ENCODE measurements at regions not wholly inside any gene's neighbourhood (a gene's known extent, or its start where the extent isn't known, plus 50 kb on each side); places are given as distances from the start of the nearest gene placed in this dataset.
"Not testable (repeated sequence)": the region's sequence is repeated elsewhere in the genome, so short reads cannot be mapped to it uniquely, and the experiment has no call there.

DNA sequence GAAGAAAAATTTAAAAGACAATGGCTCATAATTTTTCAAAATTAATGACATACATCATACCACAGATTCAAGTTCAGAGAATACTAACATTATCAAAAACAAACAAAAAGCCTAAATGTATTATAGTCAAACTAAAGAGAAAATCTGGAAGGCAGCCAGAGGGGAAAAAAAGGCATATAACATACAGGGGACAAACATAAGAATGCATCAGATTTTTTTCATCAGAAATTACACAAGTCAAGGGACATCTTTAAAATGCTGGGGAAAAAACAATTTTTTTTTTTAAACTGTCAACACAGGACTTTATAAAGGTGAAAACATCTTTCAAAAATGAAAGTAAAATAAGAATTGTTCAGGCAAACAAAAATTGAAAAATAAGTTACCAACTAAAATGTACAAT lies 478.4 kb upstream of the PLXNA2 start:
- Histone ChIP-seq H3K9me3 (ENCODE audit: control insufficient read depth in 2 of 2, insufficient read depth in 1 of 2, low read depth in 1 of 2, low read length in 1 of 2) (peaks cover 0 to 4% of the 10 kb centered on the region in 2 donors), H3K36me3 (ENCODE audit: control insufficient read depth in 2 of 2, insufficient read depth in 2 of 2, low read length in 1 of 2) (no peaks in the 10 kb centered on the region), H3K27me3 (ENCODE audit: control insufficient read depth in 1 of 2, insufficient read depth in 2 of 2, low read length in 2 of 2) (peaks cover 0 to 1% of the 10 kb centered on the region in 2 donors), H3K4me1 (ENCODE audit: control insufficient read depth in 2 of 2, insufficient read depth in 2 of 2, low read length in 1 of 2) (no peaks in the 10 kb centered on the region), H3K4me3 (ENCODE audit: low read depth in 1 of 2, low read length in 2 of 2) (no peak overlapping the region), H3K27ac (ENCODE audit: low read depth in 2 of 2, low read length in 1 of 2) (no peak overlapping the region)

DNA sequence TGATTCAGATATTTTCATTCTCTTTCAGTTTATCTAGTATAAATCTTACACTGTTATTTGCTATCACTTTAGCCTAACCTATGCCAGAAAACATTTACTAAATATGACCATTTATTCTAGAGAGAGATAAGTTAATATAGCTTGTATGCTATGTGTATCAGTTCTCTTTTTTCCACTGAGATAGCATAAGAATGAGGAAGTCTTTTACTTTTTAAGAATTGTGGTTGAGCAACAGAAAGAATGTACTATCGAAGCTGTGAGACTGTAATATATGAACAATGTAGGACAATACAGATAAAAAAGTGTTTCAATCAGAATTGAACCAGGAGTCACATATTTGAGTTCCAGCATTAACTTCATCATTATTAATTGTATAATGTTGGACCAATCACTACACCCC lies 479.9 kb upstream of the PLXNA2 start:
- Histone ChIP-seq H3K4me3 (ENCODE audit: low read depth in 1 of 2, low read length in 2 of 2) (no peak overlapping the region), H3K27me3 (ENCODE audit: control insufficient read depth in 1 of 2, insufficient read depth in 2 of 2, low read length in 2 of 2) (no peaks in the 10 kb centered on the region), H3K27ac (ENCODE audit: low read depth in 2 of 2, low read length in 1 of 2) (no peak overlapping the region), H3K4me1 (ENCODE audit: control insufficient read depth in 2 of 2, insufficient read depth in 2 of 2, low read length in 1 of 2) (no peaks in the 10 kb centered on the region), H3K36me3 (ENCODE audit: control insufficient read depth in 2 of 2, insufficient read depth in 2 of 2, low read length in 1 of 2) (no peaks in the 10 kb centered on the region), H3K9me3 (ENCODE audit: control insufficient read depth in 2 of 2, insufficient read depth in 1 of 2, low read depth in 1 of 2, low read length in 1 of 2) (peaks cover 0 to 4% of the 10 kb centered on the region in 2 donors)
- 66 to 70% methylated on average over 1 of the region's 1 CpG for WGBS, 2 donors

DNA sequence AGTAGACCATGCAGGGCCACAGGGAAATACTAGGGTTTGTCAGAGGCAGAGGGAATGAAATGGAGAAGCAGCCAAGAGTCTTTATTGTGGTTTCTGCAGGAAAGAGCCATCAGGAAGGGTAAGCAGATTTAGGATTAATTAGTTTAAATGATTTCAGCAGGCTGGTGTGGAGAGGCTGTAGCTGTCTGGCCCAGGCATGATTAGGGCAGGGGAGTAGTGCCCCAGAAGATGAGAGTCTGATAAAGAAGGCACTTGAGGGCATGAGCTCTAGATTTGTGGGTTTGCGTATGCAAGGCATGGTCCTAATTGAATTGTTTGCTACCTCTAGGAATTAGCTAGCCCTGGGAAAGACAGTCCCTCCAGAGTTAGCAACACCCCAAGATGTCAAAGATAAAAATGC lies 484.6 kb upstream of the PLXNA2 start:
- no peaks in the 10 kb centered on the region for H3K9me3 ChIP-seq (ENCODE audit: control insufficient read depth in 2 of 2, insufficient read depth in 1 of 2, low read depth in 1 of 2, low read length in 1 of 2)
- no peak overlapping the region for H3K4me3 ChIP-seq (ENCODE audit: low read depth in 1 of 2, low read length in 2 of 2)
- 89 to 96% methylated on average over 1 of the region's 1 CpG for WGBS, 2 donors
- H3K27me3 ChIP-seq (ENCODE audit: control insufficient read depth in 1 of 2, insufficient read depth in 2 of 2, low read length in 2 of 2): no peaks in the 10 kb centered on the region
- no peaks in the 10 kb centered on the region for H3K36me3 ChIP-seq (ENCODE audit: control insufficient read depth in 2 of 2, insufficient read depth in 2 of 2, low read length in 1 of 2)
- no peaks in the 10 kb centered on the region for H3K4me1 ChIP-seq (ENCODE audit: control insufficient read depth in 2 of 2, insufficient read depth in 2 of 2, low read length in 1 of 2)
- no peak overlapping the region for H3K27ac ChIP-seq (ENCODE audit: low read depth in 2 of 2, low read length in 1 of 2)

DNA sequence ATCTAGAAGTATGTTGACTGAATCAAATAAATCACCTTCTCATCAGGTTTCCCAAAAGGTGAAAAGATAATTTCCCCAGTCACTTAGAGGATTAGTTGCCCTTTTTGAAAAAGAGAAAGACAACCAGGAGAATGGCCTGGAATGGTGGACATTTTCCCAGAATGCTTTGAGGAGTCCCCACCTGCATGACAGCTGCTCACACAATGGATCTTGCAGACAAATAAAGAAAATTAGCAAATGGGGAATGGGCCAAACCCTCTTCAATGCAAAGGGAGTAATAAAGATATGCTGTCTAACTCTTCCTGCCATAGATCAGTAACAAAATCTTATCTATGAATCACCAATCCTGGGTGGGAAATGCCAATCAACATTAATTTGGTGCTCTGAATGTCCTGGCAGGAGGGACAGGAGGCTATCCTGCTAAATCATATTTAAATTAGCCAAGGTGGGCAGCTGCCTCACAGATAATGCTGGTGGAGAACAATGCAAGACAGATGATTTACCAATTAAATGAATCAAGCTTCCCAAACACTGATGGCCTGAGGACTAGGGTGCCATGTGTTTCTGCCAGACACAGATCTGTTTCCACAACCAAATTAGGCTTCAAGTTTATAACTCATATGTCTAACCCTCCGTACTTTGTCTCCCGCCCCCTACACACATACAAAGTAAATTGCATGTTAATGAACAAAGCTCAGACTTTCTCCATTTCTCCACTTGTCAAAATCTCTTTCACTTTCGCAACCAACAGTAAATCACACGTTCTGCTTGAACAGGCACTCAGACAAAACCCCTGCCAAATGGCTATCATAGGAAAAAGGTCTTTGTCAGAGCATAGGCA lies 488.0 kb upstream of the PLXNA2 start:
- Histone ChIP-seq H3K4me1 (ENCODE audit: control insufficient read depth in 2 of 2, insufficient read depth in 2 of 2, low read length in 1 of 2) (no peaks in the 10 kb centered on the region), H3K36me3 (ENCODE audit: control insufficient read depth in 2 of 2, insufficient read depth in 2 of 2, low read length in 1 of 2) (no peaks in the 10 kb centered on the region), H3K27me3 (ENCODE audit: control insufficient read depth in 1 of 2, insufficient read depth in 2 of 2, low read length in 2 of 2) (no peaks in the 10 kb centered on the region), H3K9me3 (ENCODE audit: control insufficient read depth in 2 of 2, insufficient read depth in 1 of 2, low read depth in 1 of 2, low read length in 1 of 2) (no peaks in the 10 kb centered on the region), H3K27ac (ENCODE audit: low read depth in 2 of 2, low read length in 1 of 2) (no peak overlapping the region), H3K4me3 (ENCODE audit: low read depth in 1 of 2, low read length in 2 of 2) (peak overlapping the region in 1 of 2 donors; percentile 39)
- 7 to 18% methylated on average over 4 of the region's 4 CpGs for WGBS, 2 donors

DNA sequence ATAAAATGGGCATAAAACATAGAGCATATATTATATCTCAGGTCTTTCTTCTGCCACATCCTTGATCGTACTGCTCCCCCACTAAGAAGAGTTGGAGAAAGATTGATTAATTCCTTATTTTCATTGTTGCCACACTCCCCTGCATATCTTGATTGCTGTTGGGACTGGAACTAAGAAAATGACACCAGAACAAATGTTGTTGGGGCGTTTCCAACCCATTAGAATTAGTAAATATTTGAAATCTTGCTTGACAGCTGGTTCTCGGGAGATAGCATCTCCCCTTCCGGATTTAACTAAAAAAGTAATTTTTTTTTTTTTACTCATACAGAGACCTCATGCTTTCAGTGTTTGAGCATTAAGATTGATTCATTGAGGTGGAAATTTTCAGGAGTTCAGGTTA lies 493.0 kb upstream of the PLXNA2 start:
- H3K27ac ChIP-seq (ENCODE audit: low read depth in 2 of 2, low read length in 1 of 2): no peak overlapping the region
- H3K9me3 ChIP-seq (ENCODE audit: control insufficient read depth in 2 of 2, insufficient read depth in 1 of 2, low read depth in 1 of 2, low read length in 1 of 2): no peaks in the 10 kb centered on the region
- no peaks in the 10 kb centered on the region for H3K4me1 ChIP-seq (ENCODE audit: control insufficient read depth in 2 of 2, insufficient read depth in 2 of 2, low read length in 1 of 2)
- WGBS, 2 donors: 45 to 61% methylated on average over 4 of the region's 4 CpGs
- no peaks in the 10 kb centered on the region for H3K36me3 ChIP-seq (ENCODE audit: control insufficient read depth in 2 of 2, insufficient read depth in 2 of 2, low read length in 1 of 2)
- H3K4me3 ChIP-seq (ENCODE audit: low read depth in 1 of 2, low read length in 2 of 2): no peak overlapping the region
- no peaks in the 10 kb centered on the region for H3K27me3 ChIP-seq (ENCODE audit: control insufficient read depth in 1 of 2, insufficient read depth in 2 of 2, low read length in 2 of 2)

DNA sequence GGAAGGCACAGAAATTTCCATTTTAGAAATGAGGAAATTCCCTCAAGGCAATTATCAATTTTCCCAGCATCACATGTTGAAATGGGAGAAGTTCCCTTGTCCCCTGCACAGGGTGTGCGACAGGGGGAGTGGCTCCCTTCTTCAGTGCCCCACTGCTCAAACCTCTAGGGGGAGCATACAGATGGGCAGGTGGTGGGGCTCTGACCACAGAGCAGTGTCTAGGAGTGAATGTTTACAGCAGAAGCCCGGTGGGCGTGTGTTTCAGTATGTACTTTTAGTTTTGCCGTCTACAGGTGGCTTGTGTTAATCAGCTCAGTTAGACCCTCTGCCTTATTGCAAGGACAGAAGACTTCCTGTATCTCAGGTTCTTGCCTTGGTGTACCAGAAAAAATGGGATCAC lies 493.7 kb upstream of the PLXNA2 start:
- Histone ChIP-seq H3K4me3 (ENCODE audit: low read depth in 1 of 2, low read length in 2 of 2) (no peak overlapping the region), H3K27ac (ENCODE audit: low read depth in 2 of 2, low read length in 1 of 2) (no peak overlapping the region), H3K4me1 (ENCODE audit: control insufficient read depth in 2 of 2, insufficient read depth in 2 of 2, low read length in 1 of 2) (no peaks in the 10 kb centered on the region), H3K9me3 (ENCODE audit: control insufficient read depth in 2 of 2, insufficient read depth in 1 of 2, low read depth in 1 of 2, low read length in 1 of 2) (no peaks in the 10 kb centered on the region), H3K36me3 (ENCODE audit: control insufficient read depth in 2 of 2, insufficient read depth in 2 of 2, low read length in 1 of 2) (no peaks in the 10 kb centered on the region), H3K27me3 (ENCODE audit: control insufficient read depth in 1 of 2, insufficient read depth in 2 of 2, low read length in 2 of 2) (no peaks in the 10 kb centered on the region)
- 88% methylated on average over 4 of the region's 4 CpGs for WGBS, 2 donors

- H3K4me3 ChIP-seq (ENCODE audit: low read depth in 1 of 2, low read length in 2 of 2); H3K4me1 ChIP-seq (ENCODE audit: control insufficient read depth in 2 of 2, insufficient read depth in 2 of 2, low read length in 1 of 2); H3K9me3 ChIP-seq (ENCODE audit: control insufficient read depth in 2 of 2, insufficient read depth in 1 of 2, low read depth in 1 of 2, low read length in 1 of 2); H3K27me3 ChIP-seq (ENCODE audit: control insufficient read depth in 1 of 2, insufficient read depth in 2 of 2, low read length in 2 of 2); H3K36me3 ChIP-seq (ENCODE audit: control insufficient read depth in 2 of 2, insufficient read depth in 2 of 2, low read length in 1 of 2); H3K27ac ChIP-seq (ENCODE audit: low read depth in 2 of 2, low read length in 1 of 2): not testable (repeated sequence)
- WGBS, 2 donors: 94 to 96% methylated on average over 16 to 20 of the region's 20 CpGs
Measured at GRCh38 chr1:208739636-208740035, 495.5 kb upstream of the PLXNA2 start.

DNA sequence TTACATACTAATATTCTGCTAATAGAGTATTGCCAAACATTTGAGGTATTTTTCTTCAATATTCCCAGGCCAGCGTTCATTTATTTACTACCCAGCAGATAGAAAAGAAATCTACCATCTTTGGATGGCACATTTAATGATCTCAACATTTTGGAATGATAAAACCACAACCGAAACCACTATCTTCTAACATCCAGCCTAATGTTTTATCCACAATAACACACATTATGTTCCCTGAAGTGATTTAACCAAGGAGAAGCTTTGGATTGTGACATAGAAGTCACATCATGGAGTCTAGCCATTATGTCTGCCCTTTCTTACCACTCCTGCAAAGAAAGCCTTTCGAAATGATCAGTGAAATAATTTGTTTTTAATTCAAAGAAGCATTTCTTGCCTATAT lies 497.1 kb upstream of the PLXNA2 start:
- H3K27me3 ChIP-seq (ENCODE audit: control insufficient read depth in 1 of 2, insufficient read depth in 2 of 2, low read length in 2 of 2): no peaks in the 10 kb centered on the region
- H3K4me3 ChIP-seq (ENCODE audit: low read depth in 1 of 2, low read length in 2 of 2): no peak overlapping the region
- no peaks in the 10 kb centered on the region for H3K9me3 ChIP-seq (ENCODE audit: control insufficient read depth in 2 of 2, insufficient read depth in 1 of 2, low read depth in 1 of 2, low read length in 1 of 2)
- 89 to 91% methylated on average over 3 of the region's 3 CpGs for WGBS, 2 donors
- no peak overlapping the region for H3K27ac ChIP-seq (ENCODE audit: low read depth in 2 of 2, low read length in 1 of 2)
- H3K4me1 ChIP-seq (ENCODE audit: control insufficient read depth in 2 of 2, insufficient read depth in 2 of 2, low read length in 1 of 2): no peaks in the 10 kb centered on the region
- H3K36me3 ChIP-seq (ENCODE audit: control insufficient read depth in 2 of 2, insufficient read depth in 2 of 2, low read length in 1 of 2): no peaks in the 10 kb centered on the region

DNA sequence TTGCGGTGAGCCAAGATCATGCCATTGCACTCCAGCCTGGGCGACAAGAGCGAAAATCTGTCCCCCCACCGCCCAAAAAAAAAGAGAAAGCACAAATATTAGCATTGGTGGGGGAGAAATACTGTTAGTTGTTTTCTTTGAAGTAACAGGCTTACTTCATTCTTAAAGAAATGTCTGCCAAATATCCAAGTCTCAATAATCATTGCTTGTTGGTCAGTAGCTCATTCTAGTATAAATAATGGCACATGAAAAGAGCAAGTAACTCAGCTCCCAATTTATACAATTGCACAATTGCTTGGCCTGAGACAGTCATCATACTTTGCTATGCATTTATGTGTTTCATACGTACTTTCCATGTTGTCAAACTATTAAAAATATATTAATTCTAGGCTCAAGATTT lies 499.2 kb upstream of the PLXNA2 start:
- Histone ChIP-seq H3K27me3 (ENCODE audit: control insufficient read depth in 1 of 2, insufficient read depth in 2 of 2, low read length in 2 of 2) (no peaks in the 10 kb centered on the region), H3K9me3 (ENCODE audit: control insufficient read depth in 2 of 2, insufficient read depth in 1 of 2, low read depth in 1 of 2, low read length in 1 of 2) (no peaks in the 10 kb centered on the region), H3K4me1 (ENCODE audit: control insufficient read depth in 2 of 2, insufficient read depth in 2 of 2, low read length in 1 of 2) (no peaks in the 10 kb centered on the region), H3K27ac (ENCODE audit: low read depth in 2 of 2, low read length in 1 of 2) (no peak overlapping the region), H3K4me3 (ENCODE audit: low read depth in 1 of 2, low read length in 2 of 2) (no peak overlapping the region), H3K36me3 (ENCODE audit: control insufficient read depth in 2 of 2, insufficient read depth in 2 of 2, low read length in 1 of 2) (no peaks in the 10 kb centered on the region)
- 76 to 85% methylated on average over 5 of the region's 5 CpGs for WGBS, 2 donors

GRCh38 chr1:208747979-208748378 lies 503.8 kb upstream of the PLXNA2 start:
- Histone ChIP-seq H3K9me3 (ENCODE audit: control insufficient read depth in 2 of 2, insufficient read depth in 1 of 2, low read depth in 1 of 2, low read length in 1 of 2) (peaks cover 0 to 3% of the 10 kb centered on the region in 2 donors), H3K27me3 (ENCODE audit: control insufficient read depth in 1 of 2, insufficient read depth in 2 of 2, low read length in 2 of 2) (no peaks in the 10 kb centered on the region), H3K4me3 (ENCODE audit: low read depth in 1 of 2, low read length in 2 of 2) (no peak overlapping the region), H3K36me3 (ENCODE audit: control insufficient read depth in 2 of 2, insufficient read depth in 2 of 2, low read length in 1 of 2) (no peaks in the 10 kb centered on the region), H3K27ac (ENCODE audit: low read depth in 2 of 2, low read length in 1 of 2) (no peak overlapping the region), H3K4me1 (ENCODE audit: control insufficient read depth in 2 of 2, insufficient read depth in 2 of 2, low read length in 1 of 2) (no peaks in the 10 kb centered on the region)
- WGBS, 2 donors: 22 to 28% methylated on average over 6 of the region's 6 CpGs

Data from esophagus (tissue), 2 donors.